ENCODE measurements at regions not wholly inside any gene's neighbourhood (a gene's known extent, or its start where the extent isn't known, plus 50 kb on each side); places are given as distances from the start of the nearest gene placed in this dataset.
"Not testable (repeated sequence)": the region's sequence is repeated elsewhere in the genome, so short reads cannot be mapped to it uniquely, and the experiment has no call there.

GRCh38 chr10:42533866-42534265 is 104.5 kb downstream of the ZNF33B start:
- not testable (repeated sequence) for TF ChIP-seq CTCF (IDR thresholded peaks at IDR 0.05); ZFX (IDR thresholded peaks at IDR 0.05; ENCODE audit: borderline replicate concordance)
